H1 (cell line): ENCODE measurements at regions not wholly inside any gene's neighbourhood (a gene's known extent, or its start where the extent isn't known, plus 50 kb on each side); places are given as distances from the start of the nearest gene placed in this dataset.

ENCODE experiments used
- CTCF ChIA-PET: fragments of 300-600 bp; sonication (Branson Sonifier 250); formaldehyde crosslinking; loops from one replicate; lab custom pipeline; 2021; ENCODE audit not compliant: partially characterized antibody; lab: Charles Lee
- POLR2A ChIA-PET: fragments of 300-600 bp; sonication (Branson Sonifier 250); formaldehyde crosslinking; loops from one replicate; lab custom pipeline; 2021; ENCODE audit warnings: inconsistent platforms; ENCODE audit not compliant: partially characterized antibody; lab: Charles Lee
- DNase-seq, 2 experiments: peaks; one replicate each; pipeline versions ENCODE4 v3.0.0 to v3.0.0-alpha.2; 2010 to 2022; ENCODE audit warnings: low spot score in 2 of 2, low read depth in 1 of 2, mixed read lengths in 1 of 2
- FAIRE-seq: peaks from 2 replicates; lab custom pipeline; 2011; peaks lifted over from hg19 to GRCh38; lab: Jason Lieb, UNC
- H2AFZ ChIP-seq: 2 replicates; pipeline ENCODE4 v1.8.1; 2012; ENCODE audit warnings: low read length, inconsistent platforms
- H2AK5ac ChIP-seq: 2 replicates; pipeline ENCODE4 v1.6.1; 2013; ENCODE audit warnings: low read depth, low read length
- H2BK120ac ChIP-seq: replicated peaks from 2 replicates; pipeline ENCODE3; 2013; ENCODE audit warnings: low read depth, low read length, inconsistent platforms
- H2BK12ac ChIP-seq: 2 replicates; pipeline ENCODE4 v1.6.1; 2013; ENCODE audit warnings: low read depth, low read length
- H2BK15ac ChIP-seq: 2 replicates; pipeline ENCODE4 v1.6.1; 2013; ENCODE audit warnings: low read length
- H2BK20ac ChIP-seq: 2 replicates; pipeline ENCODE4 v1.6.1; 2013; ENCODE audit warnings: low read length
- H2BK5ac ChIP-seq: 2 replicates; pipeline ENCODE4 v1.6.1; 2013; ENCODE audit warnings: low read depth, low read length
- H3K14ac ChIP-seq: 2 replicates; pipeline ENCODE4 v1.6.1; 2013; ENCODE audit warnings: inconsistent platforms; ENCODE audit not compliant: insufficient read length
- H3K18ac ChIP-seq: 2 replicates; pipeline ENCODE4 v1.6.1; 2013; ENCODE audit warnings: low read length; ENCODE audit errors: extremely low read depth
- H3K23ac ChIP-seq: 2 replicates; pipeline ENCODE4 v1.6.1; 2013; ENCODE audit warnings: inconsistent platforms; ENCODE audit not compliant: insufficient read length
- H3K23me2 ChIP-seq: 2 replicates; pipeline ENCODE4 v1.6.1; 2013; ENCODE audit warnings: low read depth, low read length
- H3K27ac ChIP-seq: 2 replicates; pipeline ENCODE4 v1.6.1; 2011; ENCODE audit warnings: low read depth, low read length, inconsistent platforms
- H3K27me3 ChIP-seq, 4 experiments: replicated peaks in 1 of 4; 1 replicate in 1 of 4; 2 replicates in 3 of 4; pipeline versions ENCODE4 v1.6.1 to v1.8.1; 2011 to 2013; ENCODE audit warnings: low read length in 3 of 4, mild to moderate bottlenecking in 3 of 4, inconsistent platforms in 2 of 4, mixed read lengths in 2 of 4, moderate library complexity in 1 of 4; ENCODE audit not compliant: control insufficient read depth in 3 of 4, insufficient read depth in 3 of 4; ENCODE audit errors: extremely low read depth in 1 of 4
- H3K36me3 ChIP-seq, 4 experiments: 2 replicates each; pipeline versions ENCODE4 v1.6.1 to v1.8.1; 2011 to 2013; ENCODE audit warnings: mild to moderate bottlenecking in 4 of 4, low read length in 3 of 4, moderate library complexity in 2 of 4, control low read depth in 1 of 4, inconsistent platforms in 1 of 4; ENCODE audit not compliant: insufficient read depth in 4 of 4, control insufficient read depth in 2 of 4
- H3K4ac ChIP-seq: replicated peaks from 2 replicates; pipeline ENCODE3; 2013; ENCODE audit warnings: low read length, low read depth, mixed read lengths, inconsistent platforms; ENCODE audit not compliant: insufficient read length
- H3K4me1 ChIP-seq, 4 experiments: replicated peaks in 1 of 4; 1 replicate in 1 of 4; 2 replicates in 3 of 4; pipeline versions ENCODE4 v1.6.1 to v1.8.1; 2011 to 2013; ENCODE audit warnings: low read length in 3 of 4, inconsistent platforms in 2 of 4, mixed read lengths in 1 of 4; ENCODE audit not compliant: insufficient read depth in 4 of 4, control insufficient read depth in 3 of 4
- H3K4me2 ChIP-seq, 2 experiments: 2 replicates each; pipeline versions ENCODE4 v1.6.1 to v1.8.1; 2011 to 2013; ENCODE audit warnings: low read depth in 2 of 2, low read length in 2 of 2, control low read depth in 1 of 2, inconsistent platforms in 1 of 2, mild to moderate bottlenecking in 1 of 2; ENCODE audit not compliant: insufficient read depth in 1 of 2
- H3K4me3 ChIP-seq, 4 experiments: fragments of 200-600, 300-600 bp in 1 of 4; sonication (generic), shearing (Covaris generic), sonication (Bioruptor Twin) in 1 of 4; 2 replicates each; pipeline versions ENCODE4 v1.5.1 to v1.8.1; 2011 to 2016; ENCODE audit warnings: low read length in 4 of 4, low read depth in 3 of 4, control low read depth in 2 of 4, inconsistent platforms in 2 of 4, mild to moderate bottlenecking in 2 of 4, mixed read lengths in 1 of 4, moderate library complexity in 1 of 4; ENCODE audit not compliant: insufficient read depth in 2 of 4; ENCODE audit errors: extremely low read depth in 1 of 4
- H3K56ac ChIP-seq: replicated peaks from 2 replicates; pipeline ENCODE3; 2013; ENCODE audit warnings: low read depth, mild to moderate bottlenecking, mixed read lengths, low read length, inconsistent platforms; ENCODE audit not compliant: insufficient read length
- H3K79me1 ChIP-seq: 2 replicates; pipeline ENCODE4 v1.6.1; 2013; ENCODE audit warnings: low read depth, low read length, control low read depth
- H3K79me2 ChIP-seq, 2 experiments: 2 replicates each; pipeline versions ENCODE4 v1.6.1 to v1.8.1; 2012 to 2013; ENCODE audit warnings: low read length in 2 of 2, mild to moderate bottlenecking in 2 of 2, inconsistent platforms in 1 of 2; ENCODE audit not compliant: insufficient read depth in 2 of 2, control insufficient read depth in 1 of 2
- H3K9ac ChIP-seq, 4 experiments: replicated peaks in 1 of 4; 1 replicate in 1 of 4; 2 replicates in 3 of 4; pipeline versions ENCODE4 v1.6.1 to v1.8.1; 2011 to 2013; ENCODE audit warnings: low read depth in 3 of 4, low read length in 3 of 4, control low read depth in 2 of 4, mild to moderate bottlenecking in 2 of 4, moderate library complexity in 2 of 4, inconsistent platforms in 1 of 4; ENCODE audit errors: extremely low read depth in 1 of 4
- H3K9me3 ChIP-seq, 2 experiments: 2 replicates each; pipeline versions ENCODE4 v1.6.1 to v1.8.1; 2012 to 2013; ENCODE audit warnings: mild to moderate bottlenecking in 2 of 2, moderate library complexity in 2 of 2, control low read depth in 1 of 2, inconsistent platforms in 1 of 2, low read depth in 1 of 2, low read length in 1 of 2, mixed read lengths in 1 of 2; ENCODE audit not compliant: insufficient read depth in 2 of 2
- H4K20me1 ChIP-seq, 2 experiments: replicated peaks in 1 of 2; 2 replicates each; pipeline versions ENCODE3 to v1.8.1; 2011 to 2013; ENCODE audit warnings: inconsistent platforms in 2 of 2, low read length in 2 of 2, mild to moderate bottlenecking in 1 of 2; ENCODE audit not compliant: insufficient read depth in 2 of 2, control insufficient read depth in 1 of 2
- H4K5ac ChIP-seq: 2 replicates; pipeline ENCODE4 v1.6.1; 2013; ENCODE audit warnings: low read length, low read depth, mixed read lengths, inconsistent platforms; ENCODE audit not compliant: insufficient read length
- H4K8ac ChIP-seq: 2 replicates; pipeline ENCODE4 v1.8.0; 2013; ENCODE audit warnings: mild to moderate bottlenecking, moderate library complexity, low read length, inconsistent platforms; ENCODE audit not compliant: insufficient read depth; ENCODE audit errors: extremely low read depth
- H4K91ac ChIP-seq: replicated peaks from 2 replicates; pipeline ENCODE3; 2013; ENCODE audit warnings: low read length, mixed read lengths, inconsistent platforms; ENCODE audit not compliant: insufficient read length
- BACH1 ChIP-seq: IDR thresholded peaks from 2 replicates; pipeline ENCODE4 v1.6.1; 2012; ENCODE audit warnings: low read length, improper control_type of control experiment
- CREB1 ChIP-seq: IDR thresholded peaks from 2 replicates; pipeline ENCODE4 v1.6.1; 2012; ENCODE audit warnings: inconsistent platforms
- CTCF ChIP-seq, 3 experiments: IDR thresholded peaks; 1 replicate in 2 of 3; 2 replicates in 1 of 3; pipeline versions ENCODE4 v1.5.1 to v1.6.1; 2011; ENCODE audit warnings: low read length in 3 of 3, mild to moderate bottlenecking in 3 of 3, inconsistent platforms in 2 of 3, low read depth in 1 of 3, moderate library complexity in 1 of 3; ENCODE audit not compliant: insufficient read depth in 1 of 3; ENCODE audit errors: control extremely low read depth in 1 of 3
- FOSL1 ChIP-seq: IDR thresholded peaks from 2 replicates; pipeline ENCODE4 v1.6.1; 2011; ENCODE audit warnings: mild to moderate bottlenecking, low read depth, low read length, moderate library complexity; ENCODE audit not compliant: insufficient read depth
- GABPA ChIP-seq: IDR thresholded peaks from 2 replicates; pipeline ENCODE4 v1.6.1; 2011; ENCODE audit warnings: mild to moderate bottlenecking, low read length, moderate library complexity, borderline replicate concordance; ENCODE audit not compliant: insufficient read depth
- HDAC2 ChIP-seq, 2 experiments: fragments of 300-600 bp in 1 of 2; sonication (generic) in 1 of 2; IDR thresholded peaks; 2 replicates each; pipeline ENCODE4 v1.6.1; 2011 to 2012; ENCODE audit warnings: low read depth in 2 of 2, low read length in 2 of 2, mild to moderate bottlenecking in 2 of 2, moderate library complexity in 2 of 2, borderline replicate concordance in 1 of 2, inconsistent platforms in 1 of 2
- HDAC6 ChIP-seq: IDR thresholded peaks from one replicate; pipeline ENCODE4 v1.7.1; 2012; ENCODE audit warnings: low read depth, mild to moderate bottlenecking, inconsistent platforms, low read length, moderate library complexity
- KDM4A ChIP-seq: IDR thresholded peaks from one replicate; pipeline ENCODE4 v1.7.1; 2012; ENCODE audit warnings: low read depth, mild to moderate bottlenecking, moderate library complexity, low read length, inconsistent platforms; ENCODE audit not compliant: severe bottlenecking
- NRF1 ChIP-seq: IDR thresholded peaks from 2 replicates; pipeline ENCODE4 v1.6.1; 2011; ENCODE audit warnings: mild to moderate bottlenecking, low read depth, low read length, improper control_type of control experiment
- POU5F1 ChIP-seq: IDR thresholded peaks from 2 replicates; pipeline ENCODE4 v1.6.1; 2011; ENCODE audit warnings: low read depth, mild to moderate bottlenecking, low read length, moderate library complexity
- SIRT6 ChIP-seq: IDR thresholded peaks from one replicate; pipeline ENCODE4 v1.7.1; 2012; ENCODE audit warnings: low read length, inconsistent platforms
- TAF1 ChIP-seq: IDR thresholded peaks from 2 replicates; pipeline ENCODE4 v1.6.1; 2011; ENCODE audit warnings: mild to moderate bottlenecking, low read depth, low read length
- WGBS, 2 experiments: shearing (Covaris generic) in 1 of 2; methylation state at CpG; one replicate each; pipeline versions ENCODE4 v1.1.6 to v1.1.7; 2013 to 2015; ENCODE audit warnings: low lambda C conversion rate in 2 of 2, mixed read lengths in 2 of 2, inconsistent platforms in 1 of 2, low coverage in 1 of 2, missing lambda C conversion rate in 1 of 2; ENCODE audit not compliant: insufficient replicate concordance in 2 of 2, insufficient coverage in 1 of 2, insufficient read length in 1 of 2; ENCODE audit errors: extremely low coverage in 1 of 2, missing lambda C conversion rate in 1 of 2; 5-methylcytosine and 5-hydroxymethylcytosine counted together

GRCh38 chr10:78929541-78929940 lies 139.2 kb upstream of the ZMIZ1 start:
- H3K27ac ChIP-seq = no peak overlapping the region
- H2BK120ac ChIP-seq = no peak overlapping the region
- WGBS, 2 experiments = 82% methylated on average over 1 of the region's 1 CpG; no CpG with 5 or more reads in 1 of the 2 experiments
- H3K36me3 ChIP-seq = no peaks in the 10 kb centered on the region
- no peak overlapping the region for H2BK20ac ChIP-seq
- no peak overlapping the region for H3K18ac ChIP-seq
- H3K23ac ChIP-seq = no peak overlapping the region
- H3K56ac ChIP-seq = no peak overlapping the region
- H3K4me1 ChIP-seq = peaks cover under 1 to 5% (median 2%) of the 10 kb centered on the region in 4 experiments; a peak in 4 of 7 replicates
- no peak overlapping the region for H4K8ac ChIP-seq
- no peak overlapping the region for H3K14ac ChIP-seq
- H3K4me3 ChIP-seq = no peak overlapping the region
- POLR2A ChIA-PET = no interaction called here
- H2AK5ac ChIP-seq = no peak overlapping the region
- H3K27me3 ChIP-seq = peaks cover 0 to 3% (median 0%) of the 10 kb centered on the region in 4 experiments; a peak in 3 of 7 replicates
- H2BK12ac ChIP-seq = no peak overlapping the region
- no peak overlapping the region for H4K5ac ChIP-seq
- H2BK15ac ChIP-seq = 0 out of 2 replicates have a peak overlapping the region, but pooled peaks have one; percentile 72
- H3K9me3 ChIP-seq = no peaks in the 10 kb centered on the region
- no peak overlapping the region for H3K9ac ChIP-seq
- no peak overlapping the region for H4K91ac ChIP-seq
- no peaks in the 10 kb centered on the region for H4K20me1 ChIP-seq
- H3K79me1 ChIP-seq = no peaks in the 10 kb centered on the region
- H2BK5ac ChIP-seq = no peak overlapping the region
- no peak overlapping the region for H3K4me2 ChIP-seq
- no peak for DNase-seq
- no peaks in the 10 kb centered on the region for H3K79me2 ChIP-seq
- H3K4ac ChIP-seq = no peak overlapping the region
- H2AFZ ChIP-seq = no peak overlapping the region
- no peak for FAIRE-seq
- CTCF ChIA-PET = interaction anchor here (1.0 to 1.5 kb wide), 4 partner anchors 9 to 268 kb away, joined by 3 to 7 read pairs (median 4); no protein-coding TSS in a partner anchor
- H3K23me2 ChIP-seq = no peaks in the 10 kb centered on the region
- no peak for TF ChIP-seq POU5F1
- TF ChIP-seq NRF1 = no peak
- no peak for TF ChIP-seq CTCF (IDR thresholded peaks at IDR 0.05; ENCODE audit: control extremely low read depth in 1 of 3, insufficient read depth in 1 of 3, low read depth in 1 of 3, low read length in 3 of 3)
- TF ChIP-seq TAF1 = no peak
- TF ChIP-seq HDAC2 (IDR thresholded peaks at IDR 0.05; ENCODE audit: borderline replicate concordance in 1 of 2, low read depth in 2 of 2, low read length in 2 of 2) = no peak
- no peak for TF ChIP-seq CREB1
- TF ChIP-seq BACH1 = no peak
- TF ChIP-seq KDM4A = no peak
- no peak for TF ChIP-seq FOSL1
- no peak for TF ChIP-seq HDAC6
- no peak for TF ChIP-seq GABPA
- no peak for TF ChIP-seq SIRT6
